Mucosa of descending colon (tissue), 3 donors: ENCODE measurements at regions not wholly inside any gene's neighbourhood (a gene's known extent, or its start where the extent isn't known, plus 50 kb on each side); places are given as distances from the start of the nearest gene placed in this dataset.
A peak's percentile ranks its signal among the peaks of the same experiment; 100 is the strongest.
"Not testable (repeated sequence)": the region's sequence is repeated elsewhere in the genome, so short reads cannot be mapped to it uniquely, and the experiment has no call there.

Experiments used
- ATAC-seq: fragments of 200-7000 bp; cut with Tn5 transposase; one replicate; pipeline ENCODE4 v1.9.1; 2020; ENCODE audit warnings: mild to moderate bottlenecking, moderate library complexity
- DNase-seq, 3 donors: peaks; one replicate each; pipeline ENCODE4 v3.0.0-alpha.2; 2020
- H3K36me3 ChIP-seq: fragments of 200-600 bp; one replicate; pipeline ENCODE4 v1.8.0; 2021; ENCODE audit warnings: low read depth, mild to moderate bottlenecking
- H3K4me1 ChIP-seq: fragments of 200-600 bp; one replicate; pipeline ENCODE4 v1.8.0; 2021; ENCODE audit warnings: low read depth, mild to moderate bottlenecking
- H3K4me3 ChIP-seq: fragments of 200-600 bp; one replicate; pipeline ENCODE4 v1.8.0; 2021; ENCODE audit warnings: mild to moderate bottlenecking
- H3K9me3 ChIP-seq: fragments of 200-600 bp; one replicate; pipeline ENCODE4 v1.8.0; 2021; ENCODE audit warnings: mild to moderate bottlenecking
- intact Hi-C, 2 donors: fragments of 100-400 bp; cut with DNase I in 1 of 2; cut with micrococcal nuclease in 1 of 2; formaldehyde crosslinking; loops; one replicate each; pipeline versions ENCODE4 v1.11.0 to v1.11.1; 2022; cut with DNase I, micrococcal nuclease
- TF ChIP-seq, protein P1 (sequence below): fragments of 200-600 bp; IDR thresholded peaks from one replicate; pipeline ENCODE4 v1.8.0; 2022; ENCODE audit warnings: antibody characterized with exemption, mild to moderate bottlenecking
- donor health status: DM: no; HTN: no; CAD: no; lungs with moderate emphysema.
- donor health status: DM: no; HTN: no; CAD: no.
- donor health status: DM: no; HTN: yes; CAD: no.

DNA sequence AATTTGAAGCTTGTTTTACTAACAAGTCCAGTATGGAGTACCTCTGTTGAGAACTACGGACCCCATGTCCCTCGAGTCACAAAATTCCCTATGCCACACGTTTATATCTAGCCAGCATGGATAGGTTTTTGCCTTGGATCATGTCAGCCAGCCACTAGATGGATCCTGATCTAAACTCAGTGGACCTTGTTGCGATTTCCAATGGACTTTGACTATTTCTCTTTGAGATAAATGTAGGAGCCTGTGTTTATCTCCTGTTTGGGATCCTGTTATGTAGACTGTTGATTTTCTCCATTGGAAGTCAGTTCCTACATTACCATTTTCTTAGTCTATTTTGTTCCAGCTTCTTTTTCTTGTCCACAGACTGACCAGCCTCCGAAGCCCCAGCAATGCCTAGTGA, 127.1 kb upstream of the BMAL1 start:
- intact Hi-C loops = loop anchor here in 1 of 2 donors (5.0 kb wide), 1 partner anchor 188 kb away; no protein-coding TSS in a partner anchor
- H3K4me3 ChIP-seq = no peak overlapping the region
- H3K9me3 ChIP-seq = peaks cover 4% of the 10 kb centered on the region
- H3K4me1 ChIP-seq = no peaks in the 10 kb centered on the region
- TF ChIP-seq, protein P1, sequence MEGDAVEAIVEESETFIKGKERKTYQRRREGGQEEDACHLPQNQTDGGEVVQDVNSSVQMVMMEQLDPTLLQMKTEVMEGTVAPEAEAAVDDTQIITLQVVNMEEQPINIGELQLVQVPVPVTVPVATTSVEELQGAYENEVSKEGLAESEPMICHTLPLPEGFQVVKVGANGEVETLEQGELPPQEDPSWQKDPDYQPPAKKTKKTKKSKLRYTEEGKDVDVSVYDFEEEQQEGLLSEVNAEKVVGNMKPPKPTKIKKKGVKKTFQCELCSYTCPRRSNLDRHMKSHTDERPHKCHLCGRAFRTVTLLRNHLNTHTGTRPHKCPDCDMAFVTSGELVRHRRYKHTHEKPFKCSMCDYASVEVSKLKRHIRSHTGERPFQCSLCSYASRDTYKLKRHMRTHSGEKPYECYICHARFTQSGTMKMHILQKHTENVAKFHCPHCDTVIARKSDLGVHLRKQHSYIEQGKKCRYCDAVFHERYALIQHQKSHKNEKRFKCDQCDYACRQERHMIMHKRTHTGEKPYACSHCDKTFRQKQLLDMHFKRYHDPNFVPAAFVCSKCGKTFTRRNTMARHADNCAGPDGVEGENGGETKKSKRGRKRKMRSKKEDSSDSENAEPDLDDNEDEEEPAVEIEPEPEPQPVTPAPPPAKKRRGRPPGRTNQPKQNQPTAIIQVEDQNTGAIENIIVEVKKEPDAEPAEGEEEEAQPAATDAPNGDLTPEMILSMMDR = no peak
- DNase-seq (no peak), ATAC-seq (no peak)
- H3K36me3 ChIP-seq = no peaks in the 10 kb centered on the region

DNA sequence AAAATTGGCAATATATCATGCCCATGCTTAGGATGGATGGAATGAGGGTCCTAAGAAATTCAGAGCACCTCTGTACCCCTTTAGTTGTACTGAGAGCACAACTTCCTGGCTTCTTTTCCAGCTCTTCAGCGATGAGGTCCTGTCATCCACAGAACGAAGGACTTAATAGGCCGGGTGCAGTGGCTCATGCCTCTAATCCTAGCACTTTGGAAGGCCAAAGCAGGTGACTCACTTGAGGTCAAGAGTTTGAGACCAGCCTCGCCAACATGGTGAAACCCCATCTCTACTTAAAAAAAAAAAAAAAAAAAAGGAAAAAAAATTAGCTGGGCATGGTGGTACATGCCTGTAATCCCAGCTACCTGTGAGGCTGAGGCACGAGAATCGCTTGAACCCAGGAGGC, 125.3 kb upstream of the BMAL1 start:
- DNase-seq (no peak), ATAC-seq (no peak)
- TF ChIP-seq, protein P1 = no peak
- Histone ChIP-seq H3K9me3 (peaks cover 4% of the 10 kb centered on the region), H3K4me3 (no peak overlapping the region), H3K4me1 (no peaks in the 10 kb centered on the region), H3K36me3 (no peaks in the 10 kb centered on the region)
- intact Hi-C loops = loop anchor here in 1 of 2 donors (5.0 kb wide), 1 partner anchor 190 kb away; no protein-coding TSS in a partner anchor

- no peaks in the 10 kb centered on the region for H3K4me1 ChIP-seq
- ATAC-seq (peak; percentile 52), DNase-seq (peak in 1 of 3 donors; percentile 61)
- no peak overlapping the region for H3K4me3 ChIP-seq
- H3K36me3 ChIP-seq = no peaks in the 10 kb centered on the region
- peaks cover 4% of the 10 kb centered on the region for H3K9me3 ChIP-seq
- intact Hi-C loops = loop anchor here in 1 of 2 donors (5.0 kb wide), 1 partner anchor 191 kb away; no protein-coding TSS in a partner anchor
- TF ChIP-seq, protein P1 = no peak
Measured at GRCh38 chr11:13152736-13153541, 124.7 kb upstream of the BMAL1 start.

GRCh38 chr11:13154374-13154773, 123.2 kb upstream of the BMAL1 start:
- H3K9me3 ChIP-seq, H3K4me3 ChIP-seq, ATAC-seq, H3K36me3 ChIP-seq, DNase-seq, H3K4me1 ChIP-seq: not testable (repeated sequence)
- intact Hi-C loops = loop anchor here in 1 of 2 donors (5.0 kb wide), 1 partner anchor 192 kb away; no protein-coding TSS in a partner anchor

- Histone ChIP-seq H3K36me3 (no peaks in the 10 kb centered on the region), H3K9me3 (peaks cover 2% of the 10 kb centered on the region), H3K4me1 (no peaks in the 10 kb centered on the region), H3K4me3 (no peak overlapping the region)
- ATAC-seq (no peak), DNase-seq (no peak)
- intact Hi-C loops = no loop called here
- TF ChIP-seq, protein P1 = no peak
Measured at GRCh38 chr11:13160346-13160745, 117.2 kb upstream of the BMAL1 start.

- ATAC-seq (no peak), DNase-seq (no peak)
- no peaks in the 10 kb centered on the region for H3K4me1 ChIP-seq
- no peaks in the 10 kb centered on the region for H3K9me3 ChIP-seq
- TF ChIP-seq, protein P1 = no peak
- H3K4me3 ChIP-seq = no peak overlapping the region
- intact Hi-C loops = no loop called here
- H3K36me3 ChIP-seq = no peaks in the 10 kb centered on the region
Measured at GRCh38 chr11:13160806-13161205, 116.8 kb upstream of the BMAL1 start.
